GM21737 (cell line): ENCODE measurements at regions not wholly inside any gene's neighbourhood (a gene's known extent, or its start where the extent isn't known, plus 50 kb on each side); places are given as distances from the start of the nearest gene placed in this dataset.
"Not testable (repeated sequence)": the region's sequence is repeated elsewhere in the genome, so short reads cannot be mapped to it uniquely, and the experiment has no call there.

Experiments
- ATAC-seq: cut with Tn5 transposase; IDR thresholded peaks from one replicate; pipeline ENCODE4 v1.9.1; 2021; ENCODE audit warnings: mild to moderate bottlenecking, moderate library complexity; ENCODE audit not compliant: unreplicated experiment

GRCh38 chr5:9815051-9815450 lies 184.9 kb upstream of the TAS2R1 start:
- ATAC-seq: no peak

- ATAC-seq: no peak
Measured at GRCh38 chr5:9813305-9813704, 183.2 kb upstream of the TAS2R1 start.

GRCh38 chr5:9807366-9807765 lies 177.2 kb upstream of the TAS2R1 start:
- ATAC-seq: not testable (repeated sequence)

- ATAC-seq: no peak
Measured at GRCh38 chr5:9801908-9802307, 171.8 kb upstream of the TAS2R1 start.

GRCh38 chr5:9799606-9800005 lies 169.5 kb upstream of the TAS2R1 start:
- ATAC-seq: no peak

GRCh38 chr5:9790276-9790675 lies 160.1 kb upstream of the TAS2R1 start:
- no peak for ATAC-seq

GRCh38 chr5:9789777-9790176 lies 159.6 kb upstream of the TAS2R1 start:
- no peak for ATAC-seq

GRCh38 chr5:9787861-9788600 lies 157.9 kb upstream of the TAS2R1 start:
- ATAC-seq: no peak

- ATAC-seq: no peak
Measured at GRCh38 chr5:9786380-9787360, 156.5 kb upstream of the TAS2R1 start.

- ATAC-seq: no peak
Measured at GRCh38 chr5:9785751-9786150, 155.6 kb upstream of the TAS2R1 start.

GRCh38 chr5:9784231-9784630 lies 154.1 kb upstream of the TAS2R1 start:
- ATAC-seq: no peak

- no peak for ATAC-seq
Measured at GRCh38 chr5:9782826-9783560, 152.8 kb upstream of the TAS2R1 start.

GRCh38 chr5:9781890-9782289 lies 151.7 kb upstream of the TAS2R1 start:
- ATAC-seq: no peak

GRCh38 chr5:9781275-9781674 lies 151.1 kb upstream of the TAS2R1 start:
- no peak for ATAC-seq

- ATAC-seq: no peak
Measured at GRCh38 chr5:9780501-9780900, 150.3 kb upstream of the TAS2R1 start.

- no peak for ATAC-seq
Measured at GRCh38 chr5:9776525-9776924, 146.4 kb upstream of the TAS2R1 start.

GRCh38 chr5:9775339-9775738 lies 145.2 kb upstream of the TAS2R1 start:
- ATAC-seq: no peak

- ATAC-seq: no peak
Measured at GRCh38 chr5:9774472-9775079, 144.4 kb upstream of the TAS2R1 start.

- no peak for ATAC-seq
Measured at GRCh38 chr5:9771079-9771478, 140.9 kb upstream of the TAS2R1 start.

- no peak for ATAC-seq
Measured at GRCh38 chr5:9766581-9766980, 136.4 kb upstream of the TAS2R1 start.
